NCI-H82 (cell line): ENCODE measurements at regions not wholly inside any gene's neighbourhood (a gene's known extent, or its start where the extent isn't known, plus 50 kb on each side); places are given as distances from the start of the nearest gene placed in this dataset.
A peak's percentile ranks its signal among the peaks of the same experiment; 100 is the strongest.

Source experiments
- DNase-seq: peaks from one replicate; lab custom pipeline; 2025; lab: John Stamatoyannopoulos, UW

- DNase-seq: no peak
Measured at GRCh38 chr7:67553378-67553777, 556.7 kb downstream of the TYW1 start.

DNA sequence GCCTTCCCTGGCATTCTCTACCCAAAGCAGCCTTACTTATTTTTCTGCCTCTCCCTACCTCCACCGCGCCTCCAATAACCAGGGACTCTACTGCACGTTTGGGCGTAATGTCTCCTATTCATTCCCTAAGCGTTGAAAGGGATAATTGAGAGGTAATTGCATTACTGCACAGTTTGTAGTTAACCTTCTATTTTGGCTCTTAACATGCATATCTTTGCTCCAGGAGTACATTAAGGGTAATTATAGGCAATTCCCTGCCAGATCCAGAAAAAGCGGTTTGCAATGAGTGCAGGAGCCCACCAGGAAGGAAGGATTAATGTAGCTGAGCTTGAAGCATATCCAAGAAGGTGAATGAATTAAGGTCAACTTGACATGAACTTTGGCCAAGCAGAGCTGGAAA lies 558.4 kb downstream of the TYW1 start:
- DNase-seq: peak; percentile 54

DNA sequence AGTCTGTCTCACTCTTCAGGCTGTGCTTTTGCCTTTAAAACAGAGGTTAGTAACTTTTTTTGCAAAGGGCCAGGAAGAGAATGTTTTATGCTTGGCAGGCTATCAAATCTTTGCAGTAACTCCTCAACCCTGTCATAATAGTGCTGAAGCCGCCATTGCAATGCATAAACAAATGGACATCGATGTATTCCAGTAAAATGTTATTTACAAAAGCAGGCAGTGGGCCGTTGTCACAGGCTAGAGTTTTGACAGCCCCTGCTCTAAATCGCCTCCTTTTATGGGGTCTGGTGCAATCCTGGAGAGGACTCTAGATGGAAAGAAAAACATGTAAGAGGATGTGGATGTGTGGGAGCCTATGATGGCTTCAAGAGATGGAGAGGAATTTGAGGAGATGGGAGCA lies 568.3 kb downstream of the TYW1 start:
- DNase-seq: no peak

- no peak for DNase-seq
Measured at GRCh38 chr7:67566101-67566500, 569.5 kb downstream of the TYW1 start.

DNA sequence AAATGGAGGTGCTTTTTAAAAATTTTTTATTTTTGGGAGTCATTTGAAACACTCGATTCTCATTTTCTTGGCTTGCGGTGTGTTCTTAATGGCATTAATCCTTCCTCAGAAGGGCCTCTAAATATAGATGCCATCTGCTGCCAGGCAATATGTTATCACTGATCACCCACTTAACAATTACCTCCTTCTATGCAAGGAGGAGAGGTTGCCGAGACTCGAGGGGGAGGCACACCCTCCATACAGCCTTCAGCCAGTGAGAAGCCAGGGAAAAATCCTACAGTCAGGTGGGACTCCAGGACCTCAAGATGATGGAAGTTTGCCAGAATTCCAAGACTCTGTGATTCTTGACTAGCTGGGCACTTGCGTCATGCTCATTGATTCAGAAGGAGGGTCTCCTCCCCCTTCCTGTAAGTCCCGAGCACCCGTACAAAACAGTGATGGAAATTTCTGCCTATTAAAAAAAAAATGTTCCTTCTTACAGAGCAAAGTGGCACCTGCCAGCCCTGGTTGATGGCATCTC lies 574.5 kb downstream of the TYW1 start:
- no peak for DNase-seq

GRCh38 chr7:67573639-67574038 lies 577.0 kb downstream of the TYW1 start:
- DNase-seq: no peak

- DNase-seq: peak; percentile 79
Measured at GRCh38 chr7:67588631-67589030, 592.0 kb downstream of the TYW1 start.

- peak; percentile 50 for DNase-seq
Measured at GRCh38 chr7:67589183-67589582, 592.5 kb downstream of the TYW1 start.

GRCh38 chr7:67590649-67591048 lies 594.0 kb downstream of the TYW1 start:
- DNase-seq: no peak

DNA sequence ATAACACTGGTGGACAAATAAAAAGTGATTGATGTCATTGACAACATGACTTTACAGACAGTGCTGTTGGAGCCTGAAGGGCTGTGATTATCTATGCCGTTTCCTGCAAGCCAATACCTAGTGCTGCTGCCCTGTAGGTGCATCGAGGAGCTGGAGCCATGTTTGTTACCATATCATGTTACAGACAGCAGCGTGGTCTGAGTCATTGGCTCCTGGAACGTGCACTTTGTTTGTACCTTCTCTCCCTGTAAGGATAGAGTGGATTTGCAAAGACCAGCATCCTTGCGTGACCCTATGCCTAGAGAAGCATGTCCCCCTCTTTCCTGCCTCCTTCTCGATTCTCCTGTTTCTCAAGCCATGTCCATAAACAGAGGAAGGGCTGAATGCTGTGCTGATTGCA lies 597.2 kb downstream of the TYW1 start:
- DNase-seq: peak; percentile 25

GRCh38 chr7:67595431-67596180 lies 599.0 kb downstream of the TYW1 start:
- DNase-seq: no peak

- no peak for DNase-seq
Measured at GRCh38 chr7:67597161-67597560, 600.5 kb downstream of the TYW1 start.

DNA sequence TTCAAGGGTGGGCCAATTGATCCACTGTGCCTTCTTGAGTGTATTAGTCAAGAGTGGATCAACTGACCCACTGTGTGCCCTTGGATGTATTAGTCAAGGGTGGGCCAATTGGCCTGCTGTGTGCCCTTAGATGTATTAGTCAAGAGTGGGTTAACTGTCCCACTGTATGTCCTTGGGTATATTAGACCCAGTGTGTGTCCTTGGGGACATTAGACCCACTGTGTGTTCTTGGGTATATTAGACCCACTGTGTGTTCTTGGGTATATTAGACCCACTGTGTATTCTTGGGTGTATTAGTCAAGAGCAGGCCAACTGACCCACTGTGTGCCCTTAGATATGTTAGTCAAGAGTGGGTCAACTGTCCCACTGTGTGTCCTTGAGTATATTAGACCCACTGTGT lies 601.8 kb downstream of the TYW1 start:
- no peak for DNase-seq

- DNase-seq: no peak
Measured at GRCh38 chr7:67599331-67600062, 602.9 kb downstream of the TYW1 start.

GRCh38 chr7:67602246-67602887 lies 605.7 kb downstream of the TYW1 start:
- no peak for DNase-seq

- DNase-seq: no peak
Measured at GRCh38 chr7:67604461-67605386, 608.1 kb downstream of the TYW1 start.

GRCh38 chr7:67608806-67609205 lies 612.2 kb downstream of the TYW1 start:
- DNase-seq: no peak

- no peak for DNase-seq
Measured at GRCh38 chr7:67610897-67611296, 614.3 kb downstream of the TYW1 start.

- peak; percentile 14 for DNase-seq
Measured at GRCh38 chr7:67614843-67615242, 618.2 kb downstream of the TYW1 start.

- no peak for DNase-seq
Measured at GRCh38 chr7:67616517-67616916, 619.9 kb downstream of the TYW1 start.

DNA sequence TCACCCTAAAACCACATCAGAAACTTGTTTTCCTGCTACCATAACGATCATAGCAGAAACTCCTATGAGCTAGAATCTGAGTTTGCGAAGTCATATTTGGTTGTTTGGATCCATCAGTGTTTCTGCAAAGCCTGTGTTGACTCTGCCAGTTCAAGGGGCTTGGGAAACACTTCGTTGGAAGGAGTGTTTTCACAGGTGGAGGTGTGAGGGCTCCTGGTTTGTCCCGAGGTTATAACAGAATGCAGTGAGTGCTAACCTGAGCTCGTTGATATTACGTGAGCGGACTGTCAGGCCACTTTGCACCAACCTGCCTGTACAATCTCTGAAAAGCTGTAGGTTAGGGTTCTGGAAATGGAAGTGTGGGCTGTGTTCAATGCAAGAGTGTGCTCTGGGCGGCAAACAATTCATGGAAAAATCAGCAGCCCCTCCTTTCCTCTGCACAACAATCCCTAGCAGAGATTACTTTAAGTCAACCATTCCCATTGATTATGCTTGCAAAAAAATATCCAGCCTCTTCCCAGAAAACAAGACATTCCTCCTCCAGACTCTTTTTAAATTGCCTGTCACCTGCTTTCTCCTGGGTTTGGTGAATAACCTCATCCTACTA lies 622.0 kb downstream of the TYW1 start:
- no peak for DNase-seq
